Muscle of leg (tissue), 3 donors: ENCODE measurements at regions not wholly inside any gene's neighbourhood (a gene's known extent, or its start where the extent isn't known, plus 50 kb on each side); places are given as distances from the start of the nearest gene placed in this dataset.

Source experiments
- DNase-seq: peaks from one replicate; pipeline ENCODE4 v3.0.0; 2013
- H3K27ac ChIP-seq: one replicate; pipeline ENCODE4 v1.5.1; 2013; ENCODE audit warnings: mild to moderate bottlenecking, low read length, control low read depth
- H3K27me3 ChIP-seq: one replicate; pipeline ENCODE4 v1.6.1; 2013; ENCODE audit warnings: low read length; ENCODE audit not compliant: control insufficient read depth, insufficient read depth
- H3K36me3 ChIP-seq: one replicate; pipeline ENCODE4 v1.6.1; 2013; ENCODE audit warnings: low read length; ENCODE audit not compliant: control insufficient read depth, insufficient read depth
- H3K4me1 ChIP-seq: one replicate; pipeline ENCODE4 v1.6.1; 2013; ENCODE audit warnings: low read length; ENCODE audit not compliant: control insufficient read depth, insufficient read depth
- H3K4me3 ChIP-seq: one replicate; pipeline ENCODE4 v1.5.1; 2013; ENCODE audit warnings: low read length, control low read depth
- H3K9me3 ChIP-seq: replicated peaks from 2 replicates; pipeline ENCODE4 v1.6.1; 2013; ENCODE audit warnings: low read depth, low read length; ENCODE audit not compliant: control insufficient read depth
- WGBS: methylation state at CpG from one replicate; pipeline ENCODE4 v1.1.5; 2013; ENCODE audit warnings: missing lambda C conversion rate; ENCODE audit not compliant: insufficient coverage; 5-methylcytosine and 5-hydroxymethylcytosine counted together

- no peaks in the 10 kb centered on the region for H3K4me1 ChIP-seq
- H3K4me3 ChIP-seq, result no peak overlapping the region
- no peaks in the 10 kb centered on the region for H3K9me3 ChIP-seq
- H3K27ac ChIP-seq, result no peak overlapping the region
- no peaks in the 10 kb centered on the region for H3K27me3 ChIP-seq
- 88% methylated on average over 4 of the region's 5 CpGs for WGBS
- H3K36me3 ChIP-seq, result no peaks in the 10 kb centered on the region
- no peak for DNase-seq
Observed at GRCh38 chrX:23524467-23524866, 142.8 kb upstream of the PRDX4 start.

DNA sequence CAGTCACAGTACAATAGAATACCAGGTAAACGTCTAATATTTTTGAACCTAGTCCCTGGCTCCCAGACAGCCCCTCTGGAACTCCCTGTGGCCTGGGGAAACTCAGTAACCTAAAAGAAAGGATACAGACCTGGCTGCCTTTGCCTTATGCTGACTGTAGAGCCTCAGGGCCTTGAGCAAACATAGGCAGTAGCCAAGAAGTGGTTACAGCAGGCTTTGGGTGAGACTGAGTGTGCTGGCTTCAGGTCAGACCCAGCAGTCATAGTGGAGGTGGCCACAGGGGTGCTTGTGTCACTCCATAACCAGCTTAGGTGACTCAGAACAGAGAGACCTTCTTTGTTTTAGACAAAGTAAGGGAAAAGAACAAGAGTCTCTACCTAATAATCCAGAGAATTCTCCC, 141.8 kb upstream of the PRDX4 start:
- no CpG with 5 or more reads among the region's 1 CpG for WGBS

DNA sequence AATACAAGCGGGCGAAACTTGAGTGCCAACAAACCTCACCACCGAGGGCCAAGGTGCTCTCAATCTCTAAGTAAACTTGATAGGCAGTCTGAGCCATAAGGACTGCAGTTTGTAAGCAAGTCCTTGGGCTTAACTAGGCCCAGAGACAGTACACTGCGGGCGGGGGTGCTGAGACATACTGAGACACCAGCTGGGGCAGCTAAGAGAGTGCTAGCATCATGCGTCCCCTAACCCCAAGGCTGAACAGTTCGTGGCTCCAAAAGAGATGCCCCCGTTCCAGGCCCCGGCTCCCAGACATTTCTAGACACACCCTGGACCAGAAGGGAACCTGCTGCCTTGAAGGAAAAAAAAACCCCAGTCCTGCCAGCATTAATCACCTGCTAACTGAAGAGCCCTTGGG, 126.8 kb upstream of the PRDX4 start:
- Histone ChIP-seq H3K4me3 (no peak overlapping the region), H3K36me3 (no peaks in the 10 kb centered on the region), H3K4me1 (no peaks in the 10 kb centered on the region), H3K27me3 (peaks cover 4% of the 10 kb centered on the region), H3K9me3 (no peaks in the 10 kb centered on the region), H3K27ac (no peak overlapping the region)
- 85% methylated on average over 9 of the region's 9 CpGs for WGBS
- DNase-seq, result no peak

More for the DNA sequence above, 141.8 kb upstream of the PRDX4 start:
- H3K4me3 ChIP-seq, result no peak overlapping the region
- no peaks in the 10 kb centered on the region for H3K9me3 ChIP-seq
- no peak overlapping the region for H3K27ac ChIP-seq
- no peaks in the 10 kb centered on the region for H3K27me3 ChIP-seq
- H3K4me1 ChIP-seq, result no peaks in the 10 kb centered on the region
- no peak for DNase-seq
- no peaks in the 10 kb centered on the region for H3K36me3 ChIP-seq

- Histone ChIP-seq H3K27ac (no peak overlapping the region), H3K4me1 (no peaks in the 10 kb centered on the region), H3K4me3 (no peak overlapping the region), H3K36me3 (no peaks in the 10 kb centered on the region), H3K9me3 (no peaks in the 10 kb centered on the region), H3K27me3 (peaks cover 2% of the 10 kb centered on the region)
- no CpG with 5 or more reads among the region's 5 CpGs for WGBS
- DNase-seq, result no peak
Observed at GRCh38 chrX:23548164-23548563, 119.1 kb upstream of the PRDX4 start.

GRCh38 chrX:23552303-23552702, 115.0 kb upstream of the PRDX4 start:
- Histone ChIP-seq H3K27ac (no peak overlapping the region), H3K4me1 (no peaks in the 10 kb centered on the region), H3K4me3 (no peak overlapping the region), H3K9me3 (no peaks in the 10 kb centered on the region), H3K36me3 (no peaks in the 10 kb centered on the region), H3K27me3 (peaks cover 4% of the 10 kb centered on the region)
- DNase-seq, result no peak

GRCh38 chrX:23554304-23554703, 113.0 kb upstream of the PRDX4 start:
- Histone ChIP-seq H3K27ac (no peak overlapping the region), H3K9me3 (peaks cover 3% of the 10 kb centered on the region), H3K27me3 (peaks cover 4% of the 10 kb centered on the region), H3K4me1 (no peaks in the 10 kb centered on the region), H3K36me3 (no peaks in the 10 kb centered on the region), H3K4me3 (no peak overlapping the region)
- no CpG with 5 or more reads among the region's 3 CpGs for WGBS
- peak; percentile 58 for DNase-seq

- H3K27me3 ChIP-seq, result peaks cover 4% of the 10 kb centered on the region
- WGBS, result 75% methylated on average over 5 of the region's 5 CpGs
- H3K9me3 ChIP-seq, result peaks cover 7% of the 10 kb centered on the region
- no peaks in the 10 kb centered on the region for H3K36me3 ChIP-seq
- no peaks in the 10 kb centered on the region for H3K4me1 ChIP-seq
- no peak overlapping the region for H3K4me3 ChIP-seq
- no peak overlapping the region for H3K27ac ChIP-seq
- DNase-seq, result no peak
Observed at GRCh38 chrX:23557070-23557469, 110.2 kb upstream of the PRDX4 start.

DNA sequence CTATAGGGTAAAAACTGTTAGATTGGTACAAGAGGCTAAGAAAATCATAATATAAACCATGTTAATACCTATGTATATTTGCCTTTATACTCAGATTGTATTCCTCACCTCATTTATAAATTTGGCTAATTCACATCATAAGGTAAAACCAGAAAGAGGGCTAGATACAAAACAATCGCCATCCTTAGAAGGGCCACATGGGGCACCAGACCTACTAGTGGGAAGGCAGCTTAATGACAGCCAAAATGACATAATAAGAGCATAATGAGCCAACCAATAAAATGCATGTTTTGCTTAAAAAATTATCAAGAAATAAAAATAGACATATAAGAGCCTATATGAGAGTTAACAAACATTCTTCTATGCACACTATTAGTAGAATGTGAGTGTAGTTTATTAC, 107.3 kb upstream of the PRDX4 start:
- DNase-seq, result no peak
- Histone ChIP-seq H3K4me3 (no peak overlapping the region), H3K27me3 (peaks cover 2% of the 10 kb centered on the region), H3K4me1 (no peaks in the 10 kb centered on the region), H3K36me3 (no peaks in the 10 kb centered on the region), H3K27ac (no peak overlapping the region), H3K9me3 (peaks cover 7% of the 10 kb centered on the region)
- 60% methylated on average over 1 of the region's 1 CpG for WGBS

DNA sequence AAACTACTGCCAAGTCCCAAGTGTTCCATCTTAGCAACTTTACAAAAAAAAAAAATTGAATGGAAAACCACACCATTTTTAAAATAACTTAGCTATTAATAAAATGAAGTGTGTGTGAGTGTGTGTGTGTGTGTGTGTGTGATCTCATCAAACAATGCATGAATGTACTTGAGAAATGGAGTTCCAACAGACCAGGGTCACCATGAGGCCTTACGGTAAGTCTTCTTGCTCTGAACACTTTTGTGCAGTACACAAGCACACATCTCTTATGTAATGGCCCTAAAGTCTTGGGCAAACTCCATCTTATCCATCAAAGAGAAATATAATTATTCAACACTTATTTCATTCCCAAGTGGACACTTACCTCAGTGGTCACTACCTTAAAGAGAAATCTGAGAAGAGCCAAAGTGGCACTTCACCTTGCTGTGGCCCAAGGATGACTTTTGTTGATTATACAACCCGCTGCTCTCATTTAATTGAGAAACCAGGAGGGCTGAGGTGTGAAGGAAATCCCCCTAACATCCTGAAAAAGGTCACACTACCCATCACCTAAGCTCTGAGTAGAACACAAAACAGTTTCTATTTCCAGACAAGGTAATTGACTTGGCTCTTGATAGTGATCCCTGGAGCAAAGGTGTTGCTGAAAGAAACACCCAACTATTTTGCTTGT, 96.5 kb upstream of the PRDX4 start:
- Histone ChIP-seq H3K4me3 (no peak overlapping the region), H3K36me3 (no peaks in the 10 kb centered on the region), H3K27ac (no peak overlapping the region), H3K4me1 (no peaks in the 10 kb centered on the region), H3K9me3 (peaks cover 6% of the 10 kb centered on the region), H3K27me3 (no peaks in the 10 kb centered on the region)
- 100% methylated on average over 1 of the region's 2 CpGs for WGBS
- DNase-seq, result no peak

DNA sequence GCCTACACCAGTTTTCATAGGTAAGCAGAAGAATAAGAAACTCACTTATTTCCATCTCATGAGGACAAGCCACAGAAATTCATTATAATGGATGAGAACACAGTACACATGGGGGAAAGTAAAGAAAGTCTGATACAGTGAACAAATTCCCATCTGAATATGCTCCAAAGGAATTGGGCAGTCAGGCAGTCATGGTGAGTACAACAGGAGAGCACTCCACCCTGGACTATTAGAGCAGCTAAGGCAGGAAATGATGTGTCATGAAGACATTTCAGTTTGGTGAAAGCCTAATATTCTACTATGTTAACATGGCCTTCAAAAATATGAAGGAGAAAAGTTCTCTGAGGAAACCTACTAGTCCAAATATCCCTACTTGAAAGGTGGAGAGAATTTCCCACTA, 92.0 kb upstream of the PRDX4 start:
- no peaks in the 10 kb centered on the region for H3K4me1 ChIP-seq
- H3K36me3 ChIP-seq, result no peaks in the 10 kb centered on the region
- no peak for DNase-seq

DNA sequence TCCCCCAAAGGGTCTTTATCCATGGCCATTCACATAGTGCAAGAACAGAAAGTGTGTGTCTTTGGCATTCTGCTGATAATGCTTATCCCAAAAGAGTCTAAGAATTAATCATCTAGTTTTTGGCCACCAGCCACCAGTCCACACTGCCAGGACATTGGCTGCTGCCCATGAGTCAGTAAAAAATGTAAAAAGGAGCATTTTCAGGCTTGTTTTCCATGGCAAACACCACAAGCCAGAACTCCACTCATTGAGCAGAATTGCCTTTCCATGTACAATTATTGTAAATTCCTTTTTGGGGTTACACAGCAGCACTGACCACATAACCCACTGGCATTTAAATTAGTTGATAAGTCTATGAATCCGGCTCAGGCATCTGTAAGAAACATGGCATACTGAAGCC, 89.2 kb upstream of the PRDX4 start:
- 86% methylated on average over 1 of the region's 1 CpG for WGBS
- DNase-seq, result no peak

More for the DNA sequence above, 92.0 kb upstream of the PRDX4 start:
- Histone ChIP-seq H3K4me3 (no peak overlapping the region), H3K27me3 (peaks cover 6% of the 10 kb centered on the region), H3K27ac (no peak overlapping the region), H3K9me3 (no peaks in the 10 kb centered on the region)

More for the DNA sequence above, 89.2 kb upstream of the PRDX4 start:
- no peaks in the 10 kb centered on the region for H3K9me3 ChIP-seq
- H3K4me3 ChIP-seq, result no peak overlapping the region
- H3K4me1 ChIP-seq, result no peaks in the 10 kb centered on the region
- no peaks in the 10 kb centered on the region for H3K36me3 ChIP-seq
- H3K27ac ChIP-seq, result no peak overlapping the region
- H3K27me3 ChIP-seq, result peaks cover 6% of the 10 kb centered on the region
